Neural cell (in vitro differentiated cells): ENCODE measurements at regions not wholly inside any gene's neighbourhood (a gene's known extent, or its start where the extent isn't known, plus 50 kb on each side); places are given as distances from the start of the nearest gene placed in this dataset.

Source experiments
- CTCF ChIP-seq: fragments of 450-650 bp; IDR thresholded peaks from 2 replicates; pipeline ENCODE4 v1.5.1; 2014; ENCODE audit warnings: antibody characterized with exemption, mild to moderate bottlenecking, moderate library complexity; ENCODE audit not compliant: poor library complexity, severe bottlenecking
- EP300 ChIP-seq: fragments of 450-650 bp; conservative IDR thresholded peaks from 2 replicates; pipeline ENCODE4 v1.6.1; 2014; ENCODE audit warnings: antibody characterized with exemption, mild to moderate bottlenecking, moderate library complexity; ENCODE audit not compliant: poor library complexity, severe bottlenecking
- EZH2 ChIP-seq: fragments of 200-600, 300-800 bp; shearing (Covaris generic), sonication (generic); IDR thresholded peaks from 2 replicates; pipeline ENCODE4 v1.6.1; 2014; ENCODE audit warnings: antibody characterized with exemption, low read length, borderline replicate concordance, mild to moderate bottlenecking; ENCODE audit not compliant: insufficient read depth, poor library complexity, severe bottlenecking
- MXI1 ChIP-seq: fragments of 450-650 bp; conservative IDR thresholded peaks from 2 replicates; pipeline ENCODE4 v1.6.1; 2014; ENCODE audit warnings: antibody characterized with exemption, mild to moderate bottlenecking; ENCODE audit not compliant: poor library complexity, severe bottlenecking
- POLR2AphosphoS5 ChIP-seq: IDR thresholded peaks from 2 replicates; pipeline ENCODE4 v1.6.1; 2012
- RAD21 ChIP-seq: fragments of 450-650 bp; conservative IDR thresholded peaks from 2 replicates; pipeline ENCODE4 v1.6.1; 2014; ENCODE audit warnings: antibody characterized with exemption, mild to moderate bottlenecking, moderate library complexity
- REST ChIP-seq: IDR thresholded peaks from 2 replicates; pipeline ENCODE4 v1.6.1; 2012; ENCODE audit warnings: borderline replicate concordance
- SMC3 ChIP-seq: fragments of 450-650 bp; conservative IDR thresholded peaks from 2 replicates; pipeline ENCODE4 v1.6.1; 2014; ENCODE audit warnings: antibody characterized with exemption, mild to moderate bottlenecking, moderate library complexity; ENCODE audit not compliant: poor library complexity
- TAF1 ChIP-seq: IDR thresholded peaks from 2 replicates; pipeline ENCODE4 v1.6.1; 2012; ENCODE audit warnings: low read depth

- TF ChIP-seq CTCF (no peak), EZH2 (no peak), MXI1 (no peak), TAF1 (no peak), EP300 (no peak), REST (no peak), RAD21 (no peak), SMC3 (no peak), POLR2AphosphoS5 (no peak)
Observed at GRCh38 chr4:140242357-140243277, 88.6 kb upstream of the MAML3 start.
